CD4-positive, alpha-beta memory T cell (primary cell): ENCODE measurements at regions not wholly inside any gene's neighbourhood (a gene's known extent, or its start where the extent isn't known, plus 50 kb on each side); places are given as distances from the start of the nearest gene placed in this dataset.

ENCODE experiments used
- CTCF ChIA-PET: fragments of 350-600 bp; sonication (Branson Sonifier 250); formaldehyde crosslinking; loops from one replicate; lab custom pipeline; 2021; ENCODE audit warnings: inconsistent platforms; ENCODE audit not compliant: partially characterized antibody; lab: Charles Lee
- POLR2A ChIA-PET: fragments of 350-600 bp; sonication (Branson Sonifier 250); formaldehyde crosslinking; loops from one replicate; lab custom pipeline; 2021; ENCODE audit not compliant: partially characterized antibody; lab: Charles Lee
- DNase-seq, 5 donors: peaks; one replicate each; pipeline versions ENCODE4 v3.0.0 to v3.0.0-alpha.2; 2020 to 2022; ENCODE audit warnings: mixed read lengths in 1 of 5
- H3K27ac ChIP-seq: one replicate; pipeline ENCODE4 v1.7.0; 2013; ENCODE audit warnings: low read depth, low read length
- H3K27me3 ChIP-seq: 2 replicates; pipeline ENCODE4 v1.7.0; 2013; ENCODE audit warnings: mild to moderate bottlenecking, low read length, moderate library complexity; ENCODE audit not compliant: insufficient read depth
- H3K36me3 ChIP-seq: 2 replicates; pipeline ENCODE4 v1.7.0; 2013; ENCODE audit warnings: mild to moderate bottlenecking, low read length, moderate library complexity; ENCODE audit not compliant: insufficient read depth
- H3K4me1 ChIP-seq: 2 replicates; pipeline ENCODE4 v1.7.0; 2013; ENCODE audit warnings: mild to moderate bottlenecking, low read length, moderate library complexity; ENCODE audit not compliant: insufficient read depth
- H3K4me3 ChIP-seq, 2 donors: one replicate each; pipeline ENCODE4 v1.7.0; 2013; ENCODE audit warnings: low read length in 2 of 2, mild to moderate bottlenecking in 1 of 2
- H3K9me3 ChIP-seq, 2 donors: one replicate each; pipeline ENCODE4 v1.7.0; 2013; ENCODE audit warnings: low read length in 2 of 2, control low read depth in 1 of 2; ENCODE audit not compliant: control insufficient read depth in 1 of 2
- H3K27ac Mint-ChIP-seq, 7 donors: one replicate each; pipeline ENCODE4 v1.8.0; 2020 to 2021; ENCODE audit warnings: mixed read lengths in 7 of 7, mild to moderate bottlenecking in 6 of 7, inconsistent platforms in 3 of 7, moderate library complexity in 3 of 7
- H3K27me3 Mint-ChIP-seq, 2 donors: one replicate each; pipeline ENCODE4 v1.8.0; 2020 to 2021; ENCODE audit warnings: mixed read lengths in 2 of 2
- H3K36me3 Mint-ChIP-seq, 2 donors: one replicate each; pipeline ENCODE4 v1.8.0; 2020 to 2021; ENCODE audit warnings: mixed read lengths in 2 of 2, inconsistent platforms in 1 of 2, mild to moderate bottlenecking in 1 of 2
- H3K4me1 Mint-ChIP-seq, 4 donors: one replicate each; pipeline ENCODE4 v1.8.0; 2020 to 2021; ENCODE audit warnings: mixed read lengths in 4 of 4, mild to moderate bottlenecking in 1 of 4
- H3K4me3 Mint-ChIP-seq, 8 donors: one replicate each; pipeline ENCODE4 v1.8.0; 2020 to 2021; ENCODE audit warnings: mixed read lengths in 8 of 8, mild to moderate bottlenecking in 7 of 8, moderate library complexity in 6 of 8, inconsistent platforms in 3 of 8
- H3K9me3 Mint-ChIP-seq, 8 donors: one replicate each; pipeline ENCODE4 v1.8.0; 2020 to 2021; ENCODE audit warnings: mixed read lengths in 8 of 8, mild to moderate bottlenecking in 5 of 8, inconsistent platforms in 3 of 8, moderate library complexity in 1 of 8
- intact Hi-C: fragments of 100-400 bp; cut with micrococcal nuclease; formaldehyde crosslinking; loops from one replicate; pipeline ENCODE4 v1.15.1; 2023

- CTCF ChIA-PET = interaction anchor here (1.0 to 8.4 kb wide), 7 partner anchors 9 to 194 kb away, joined by 3 to 80 read pairs (median 9); no protein-coding TSS in a partner anchor
- no peak overlapping the region for H3K4me3 ChIP-seq
- no peaks in the 10 kb centered on the region for H3K4me1 ChIP-seq
- Mint-ChIP-seq H3K4me1 (no peaks in the 10 kb centered on the region), H3K4me3 (no peak overlapping the region), H3K27ac (no peak overlapping the region), H3K36me3 (no peaks in the 10 kb centered on the region), H3K9me3 (no peaks in the 10 kb centered on the region), H3K27me3 (peaks cover 2 to 5% of the 10 kb centered on the region in 2 donors)
- no peaks in the 10 kb centered on the region for H3K9me3 ChIP-seq
- no peaks in the 10 kb centered on the region for H3K27me3 ChIP-seq
- no peaks in the 10 kb centered on the region for H3K36me3 ChIP-seq
- H3K27ac ChIP-seq = no peak overlapping the region
- no peak for DNase-seq
- intact Hi-C loops = no loop called here
- POLR2A ChIA-PET = no interaction called here
Observed at GRCh38 chr1:67571406-67571805, 113.6 kb upstream of the GADD45A start.

- H3K36me3 Mint-ChIP-seq = no peaks in the 10 kb centered on the region
- H3K4me1 ChIP-seq = no peaks in the 10 kb centered on the region
- H3K27ac Mint-ChIP-seq = no peak overlapping the region
- H3K4me3 ChIP-seq = no peak overlapping the region
- no peak overlapping the region for H3K27ac ChIP-seq
- no peaks in the 10 kb centered on the region for H3K9me3 Mint-ChIP-seq
- intact Hi-C loops = no loop called here
- DNase-seq = no peak
- ChIA-PET POLR2A (no interaction called here), CTCF (interaction anchor here (1.1 to 8.4 kb wide), 5 partner anchors 10 to 194 kb away, joined by 3 to 80 read pairs (median 9); no protein-coding TSS in a partner anchor)
- no peak overlapping the region for H3K4me3 Mint-ChIP-seq
- H3K27me3 Mint-ChIP-seq = peaks cover 2 to 5% of the 10 kb centered on the region in 2 donors
- no peaks in the 10 kb centered on the region for H3K27me3 ChIP-seq
- H3K36me3 ChIP-seq = no peaks in the 10 kb centered on the region
- no peaks in the 10 kb centered on the region for H3K9me3 ChIP-seq
- H3K4me1 Mint-ChIP-seq = no peaks in the 10 kb centered on the region
Observed at GRCh38 chr1:67571901-67572593, 113.0 kb upstream of the GADD45A start.

GRCh38 chr1:67572594-67573221, 112.3 kb upstream of the GADD45A start:
- H3K27me3 ChIP-seq = no peaks in the 10 kb centered on the region
- Mint-ChIP-seq H3K36me3 (no peaks in the 10 kb centered on the region), H3K4me3 (no peak overlapping the region), H3K27me3 (peaks cover 2 to 5% of the 10 kb centered on the region in 2 donors), H3K9me3 (no peaks in the 10 kb centered on the region), H3K4me1 (no peaks in the 10 kb centered on the region), H3K27ac (no peak overlapping the region)
- no peak for DNase-seq
- intact Hi-C loops = no loop called here
- H3K36me3 ChIP-seq = no peaks in the 10 kb centered on the region
- no peak overlapping the region for H3K4me3 ChIP-seq
- no peaks in the 10 kb centered on the region for H3K9me3 ChIP-seq
- ChIA-PET CTCF (interaction anchor here (2.4 to 8.4 kb wide), 3 partner anchors 10 to 193 kb away, joined by 9 to 80 read pairs (median 48); no protein-coding TSS in a partner anchor), POLR2A (no interaction called here)
- no peaks in the 10 kb centered on the region for H3K4me1 ChIP-seq
- no peak overlapping the region for H3K27ac ChIP-seq

- ChIA-PET CTCF (interaction anchor here (5.6 to 8.4 kb wide), 2 partner anchors 11 to 186 kb away, joined by 48 to 80 read pairs; no protein-coding TSS in a partner anchor), POLR2A (no interaction called here)
- no peaks in the 10 kb centered on the region for H3K4me1 ChIP-seq
- intact Hi-C loops = no loop called here
- no peak overlapping the region for H3K27ac ChIP-seq
- H3K36me3 Mint-ChIP-seq = no peaks in the 10 kb centered on the region
- H3K4me1 Mint-ChIP-seq = no peaks in the 10 kb centered on the region
- H3K27ac Mint-ChIP-seq = no peak overlapping the region
- DNase-seq = no peak
- H3K9me3 Mint-ChIP-seq = no peaks in the 10 kb centered on the region
- H3K27me3 Mint-ChIP-seq = peaks cover 1 to 4% of the 10 kb centered on the region in 2 donors
- no peaks in the 10 kb centered on the region for H3K36me3 ChIP-seq
- H3K9me3 ChIP-seq = no peaks in the 10 kb centered on the region
- H3K4me3 Mint-ChIP-seq = no peak overlapping the region
- no peaks in the 10 kb centered on the region for H3K27me3 ChIP-seq
- H3K4me3 ChIP-seq = no peak overlapping the region
Observed at GRCh38 chr1:67573311-67573872, 111.6 kb upstream of the GADD45A start.

DNA sequence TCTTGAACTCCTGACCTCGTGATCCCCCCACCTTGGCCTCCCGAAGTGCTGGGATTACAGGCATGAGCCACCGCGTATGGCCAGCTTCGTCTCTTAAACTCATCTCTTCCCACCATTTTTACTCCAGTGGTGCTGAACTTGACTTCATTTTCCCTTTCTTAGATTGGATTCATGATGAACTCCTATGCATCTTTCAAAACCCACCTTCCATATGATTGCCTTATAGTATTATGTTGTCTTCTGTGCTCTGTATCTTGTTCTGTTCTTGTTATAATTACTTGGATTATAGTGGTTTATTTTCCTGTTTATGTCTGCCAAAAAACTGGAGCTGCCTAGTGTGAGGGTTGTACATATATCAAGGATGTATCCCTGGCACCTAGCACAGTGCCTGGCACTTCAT, 110.8 kb upstream of the GADD45A start:
- Histone ChIP-seq H3K4me3 (no peak overlapping the region), H3K27me3 (no peaks in the 10 kb centered on the region), H3K36me3 (no peaks in the 10 kb centered on the region), H3K27ac (no peak overlapping the region), H3K9me3 (no peaks in the 10 kb centered on the region), H3K4me1 (no peaks in the 10 kb centered on the region)
- intact Hi-C loops = no loop called here
- Mint-ChIP-seq H3K4me3 (no peak overlapping the region), H3K36me3 (no peaks in the 10 kb centered on the region), H3K4me1 (no peaks in the 10 kb centered on the region), H3K27me3 (peaks cover 0 to 2% of the 10 kb centered on the region in 2 donors), H3K27ac (no peak overlapping the region), H3K9me3 (no peaks in the 10 kb centered on the region)
- no peak for DNase-seq
- CTCF ChIA-PET = interaction anchor here (5.6 to 8.4 kb wide), 2 partner anchors 12 to 186 kb away, joined by 48 to 80 read pairs; no protein-coding TSS in a partner anchor
- POLR2A ChIA-PET = no interaction called here

DNA sequence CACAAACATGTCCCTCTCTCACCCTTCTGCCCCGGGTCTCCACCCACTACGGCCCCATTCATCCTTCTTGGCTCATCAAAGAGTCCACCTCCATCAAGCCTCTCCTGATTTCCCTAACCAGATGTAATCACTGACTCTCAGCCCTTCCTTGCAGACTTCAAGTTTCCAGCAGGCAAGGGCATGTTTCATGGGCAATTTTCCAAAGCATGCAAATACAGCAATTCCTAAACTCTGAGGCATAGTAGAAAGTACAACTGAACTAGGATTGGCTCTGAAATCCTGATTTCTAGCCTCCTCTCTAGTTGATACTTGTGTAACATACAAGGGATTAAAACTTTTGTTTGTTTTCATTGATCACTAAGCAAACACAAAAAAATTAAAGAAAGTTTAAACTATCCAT, 109.1 kb upstream of the GADD45A start:
- H3K4me1 ChIP-seq = no peaks in the 10 kb centered on the region
- H3K27ac ChIP-seq = no peak overlapping the region
- Mint-ChIP-seq H3K4me1 (no peaks in the 10 kb centered on the region), H3K27me3 (peaks cover 0 to 4% of the 10 kb centered on the region in 2 donors), H3K4me3 (no peak overlapping the region), H3K9me3 (no peaks in the 10 kb centered on the region), H3K27ac (no peak overlapping the region), H3K36me3 (no peaks in the 10 kb centered on the region)
- intact Hi-C loops = no loop called here
- no peak overlapping the region for H3K4me3 ChIP-seq
- H3K36me3 ChIP-seq = no peaks in the 10 kb centered on the region
- H3K27me3 ChIP-seq = no peaks in the 10 kb centered on the region
- H3K9me3 ChIP-seq = no peaks in the 10 kb centered on the region
- ChIA-PET CTCF (no interaction called here), POLR2A (no interaction called here)
- DNase-seq = no peak

DNA sequence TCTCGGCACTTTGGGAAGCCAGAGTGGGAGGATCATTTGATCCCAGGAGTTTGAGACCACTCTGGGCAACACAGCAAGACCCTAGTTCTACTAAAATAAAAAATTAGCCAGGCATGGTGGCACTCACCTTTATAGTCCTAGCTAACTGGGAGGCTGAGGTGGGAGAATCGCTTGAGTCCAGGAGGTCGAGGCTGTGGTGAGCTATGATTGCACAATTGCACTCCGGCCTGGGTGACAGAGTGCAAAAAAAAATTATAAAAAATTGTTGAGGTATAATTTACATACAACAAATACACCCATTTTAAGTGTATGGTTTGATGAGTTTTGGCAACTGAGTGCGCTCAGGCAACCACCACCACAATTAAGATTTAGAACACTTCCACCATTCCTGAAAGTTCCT, 108.5 kb upstream of the GADD45A start:
- Histone ChIP-seq H3K4me3 (no peak overlapping the region), H3K9me3 (no peaks in the 10 kb centered on the region), H3K4me1 (no peaks in the 10 kb centered on the region), H3K27me3 (no peaks in the 10 kb centered on the region), H3K36me3 (no peaks in the 10 kb centered on the region), H3K27ac (no peak overlapping the region)
- ChIA-PET POLR2A (no interaction called here), CTCF (interaction anchor here (2.6 kb wide), 1 partner anchor 190 kb away, joined by 9 read pairs; no protein-coding TSS in a partner anchor)
- no peak overlapping the region for H3K27ac Mint-ChIP-seq
- intact Hi-C loops = no loop called here
- no peak overlapping the region for H3K4me3 Mint-ChIP-seq
- no peaks in the 10 kb centered on the region for H3K4me1 Mint-ChIP-seq
- H3K27me3 Mint-ChIP-seq = peaks cover 0 to 4% of the 10 kb centered on the region in 2 donors
- H3K36me3 Mint-ChIP-seq = no peaks in the 10 kb centered on the region
- DNase-seq = no peak
- no peaks in the 10 kb centered on the region for H3K9me3 Mint-ChIP-seq
